Brain microvascular endothelial cell (primary cell): ENCODE measurements at regions not wholly inside any gene's neighbourhood (a gene's known extent, or its start where the extent isn't known, plus 50 kb on each side); places are given as distances from the start of the nearest gene placed in this dataset.
"Not testable (repeated sequence)": the region's sequence is repeated elsewhere in the genome, so short reads cannot be mapped to it uniquely, and the experiment has no call there.

Experiments
- DNase-seq: peaks from one replicate; pipeline ENCODE4 v3.0.0-alpha.2; 2020
- H3K27ac ChIP-seq: fragments of 250-450 bp; sonication (Bioruptor Pico); 2 replicates; pipeline ENCODE4 v1.5.1; 2020; ENCODE audit warnings: mild to moderate bottlenecking, moderate library complexity
- H3K27me3 ChIP-seq: fragments of 250-450 bp; sonication (Bioruptor Pico); replicated peaks from 2 replicates; pipeline ENCODE4 v1.5.1; 2020; ENCODE audit warnings: mild to moderate bottlenecking
- H3K36me3 ChIP-seq: fragments of 250-450 bp; sonication (Bioruptor Pico); replicated peaks from 2 replicates; pipeline ENCODE4 v1.5.1; 2020; ENCODE audit warnings: mild to moderate bottlenecking
- H3K4me3 ChIP-seq: 2 replicates; pipeline ENCODE4 v1.5.1; 2011; ENCODE audit warnings: low read depth, mild to moderate bottlenecking, control low read depth, low read length, moderate library complexity
- in situ Hi-C: cut with HindIII; loops from 2 replicates; pipeline ENCODE4 v1.10.0; 2017; ENCODE audit warnings: low sequenced_read_pairs, low pct_ligation_motif_present
- TF ChIP-seq, protein P1 (sequence below): IDR thresholded peaks from 2 replicates; pipeline ENCODE4 v1.5.1; 2011; ENCODE audit warnings: low read depth, mild to moderate bottlenecking, moderate library complexity, low read length, control low read depth, inconsistent platforms; ENCODE audit errors: missing control alignments

GRCh38 chr2:132282911-132283310, 121.2 kb upstream of the ANKRD30BL start:
- no peaks in the 10 kb centered on the region for H3K27me3 ChIP-seq
- no peak for DNase-seq
- no peak overlapping the region for H3K4me3 ChIP-seq
- in situ Hi-C loops: no loop called here
- H3K27ac ChIP-seq: no peak overlapping the region
- TF ChIP-seq, protein P1, sequence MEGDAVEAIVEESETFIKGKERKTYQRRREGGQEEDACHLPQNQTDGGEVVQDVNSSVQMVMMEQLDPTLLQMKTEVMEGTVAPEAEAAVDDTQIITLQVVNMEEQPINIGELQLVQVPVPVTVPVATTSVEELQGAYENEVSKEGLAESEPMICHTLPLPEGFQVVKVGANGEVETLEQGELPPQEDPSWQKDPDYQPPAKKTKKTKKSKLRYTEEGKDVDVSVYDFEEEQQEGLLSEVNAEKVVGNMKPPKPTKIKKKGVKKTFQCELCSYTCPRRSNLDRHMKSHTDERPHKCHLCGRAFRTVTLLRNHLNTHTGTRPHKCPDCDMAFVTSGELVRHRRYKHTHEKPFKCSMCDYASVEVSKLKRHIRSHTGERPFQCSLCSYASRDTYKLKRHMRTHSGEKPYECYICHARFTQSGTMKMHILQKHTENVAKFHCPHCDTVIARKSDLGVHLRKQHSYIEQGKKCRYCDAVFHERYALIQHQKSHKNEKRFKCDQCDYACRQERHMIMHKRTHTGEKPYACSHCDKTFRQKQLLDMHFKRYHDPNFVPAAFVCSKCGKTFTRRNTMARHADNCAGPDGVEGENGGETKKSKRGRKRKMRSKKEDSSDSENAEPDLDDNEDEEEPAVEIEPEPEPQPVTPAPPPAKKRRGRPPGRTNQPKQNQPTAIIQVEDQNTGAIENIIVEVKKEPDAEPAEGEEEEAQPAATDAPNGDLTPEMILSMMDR: no peak
- no peaks in the 10 kb centered on the region for H3K36me3 ChIP-seq

GRCh38 chr2:132286289-132286911, 124.6 kb upstream of the ANKRD30BL start:
- H3K4me3 ChIP-seq, H3K27me3 ChIP-seq, H3K27ac ChIP-seq, H3K36me3 ChIP-seq, DNase-seq, in situ Hi-C loops: not testable (repeated sequence)

GRCh38 chr2:132287910-132288309, 126.2 kb upstream of the ANKRD30BL start:
- DNase-seq, H3K36me3 ChIP-seq, H3K4me3 ChIP-seq, H3K27ac ChIP-seq, H3K27me3 ChIP-seq, in situ Hi-C loops: not testable (repeated sequence)

- DNase-seq, in situ Hi-C loops, H3K27me3 ChIP-seq, H3K4me3 ChIP-seq, H3K27ac ChIP-seq, H3K36me3 ChIP-seq: not testable (repeated sequence)
Measured at GRCh38 chr2:132289138-132289537, 127.4 kb upstream of the ANKRD30BL start.

DNA sequence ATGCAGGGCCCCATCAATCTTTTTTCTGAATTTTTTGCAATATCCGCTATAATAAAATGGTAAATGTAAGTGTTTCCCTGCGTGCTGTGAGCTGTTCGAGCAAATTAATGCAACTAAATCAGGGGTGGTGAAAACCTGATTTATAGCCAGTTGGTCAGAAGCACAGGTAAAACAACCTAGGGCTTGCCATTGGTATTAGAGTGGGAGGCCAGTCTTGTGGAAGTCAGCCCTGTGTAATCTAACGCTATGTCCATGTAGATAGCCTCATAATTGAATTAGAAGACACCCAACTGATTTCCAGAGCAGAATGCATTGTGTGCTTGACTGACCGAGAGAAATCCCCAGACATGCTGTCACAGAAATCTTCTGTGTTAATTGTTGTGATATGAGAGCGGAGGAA, 126.8 kb upstream of the GPR39 start:
- H3K27me3 ChIP-seq, DNase-seq, H3K27ac ChIP-seq, H3K36me3 ChIP-seq, H3K4me3 ChIP-seq, in situ Hi-C loops: not testable (repeated sequence)

- DNase-seq, H3K36me3 ChIP-seq, H3K4me3 ChIP-seq, H3K27me3 ChIP-seq, in situ Hi-C loops, H3K27ac ChIP-seq: not testable (repeated sequence)
Measured at GRCh38 chr2:132300592-132301378, 115.8 kb upstream of the GPR39 start.

GRCh38 chr2:132304661-132305380, 111.8 kb upstream of the GPR39 start:
- H3K4me3 ChIP-seq: peak overlapping the region; percentile 52
- H3K27ac ChIP-seq, in situ Hi-C loops: not testable (repeated sequence)

GRCh38 chr2:132307613-132308198, 108.9 kb upstream of the GPR39 start:
- H3K4me3 ChIP-seq, H3K27ac ChIP-seq, DNase-seq, H3K36me3 ChIP-seq, in situ Hi-C loops, H3K27me3 ChIP-seq: not testable (repeated sequence)

More at GRCh38 chr2:132304661-132305380, 111.8 kb upstream of the GPR39 start:
- TF ChIP-seq, protein P1: peak; percentile 39
- DNase-seq: peak; percentile 59
- H3K36me3 ChIP-seq, H3K27me3 ChIP-seq: not testable (repeated sequence)

GRCh38 chr2:132309203-132309602, 107.4 kb upstream of the GPR39 start:
- in situ Hi-C loops, H3K27me3 ChIP-seq, H3K36me3 ChIP-seq, DNase-seq, H3K4me3 ChIP-seq, H3K27ac ChIP-seq: not testable (repeated sequence)

DNA sequence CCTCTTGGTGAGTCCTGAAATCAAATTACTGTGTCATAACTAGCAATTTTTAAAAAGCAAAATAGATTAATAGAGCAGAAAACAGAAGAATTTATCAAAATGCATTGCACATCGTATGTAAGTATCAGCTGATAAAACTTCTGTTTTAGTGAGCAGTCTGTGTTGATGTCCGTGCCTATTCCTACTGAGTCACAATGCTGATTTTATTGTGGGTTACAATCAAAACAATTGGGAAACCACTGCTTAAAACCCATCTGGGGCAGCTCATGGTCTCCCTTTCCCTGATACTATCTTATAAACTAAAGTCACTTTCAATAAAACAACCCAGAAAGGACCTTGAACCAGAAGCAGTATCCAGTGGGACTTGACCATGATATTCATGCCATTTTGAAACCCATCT, 101.1 kb upstream of the GPR39 start:
- not testable (repeated sequence) for H3K36me3 ChIP-seq, H3K27me3 ChIP-seq

GRCh38 chr2:132317026-132317680, 99.5 kb upstream of the GPR39 start:
- in situ Hi-C loops, H3K4me3 ChIP-seq, H3K27ac ChIP-seq, H3K27me3 ChIP-seq, DNase-seq, H3K36me3 ChIP-seq: not testable (repeated sequence)

More for the DNA sequence above, 101.1 kb upstream of the GPR39 start:
- in situ Hi-C loops, H3K4me3 ChIP-seq, H3K27ac ChIP-seq, DNase-seq: not testable (repeated sequence)
